SH-SY5Y (cell line): ENCODE measurements at regions not wholly inside any gene's neighbourhood (a gene's known extent, or its start where the extent isn't known, plus 50 kb on each side); places are given as distances from the start of the nearest gene placed in this dataset.

Source experiments
- GATA2 ChIP-seq: IDR thresholded peaks from 2 replicates; pipeline ENCODE4 v1.6.1; 2011; ENCODE audit warnings: mild to moderate bottlenecking, low read depth, low read length
- GATA3 ChIP-seq: IDR thresholded peaks from 2 replicates; pipeline ENCODE4 v1.6.1; 2011; ENCODE audit warnings: low read depth, mild to moderate bottlenecking, low read length, moderate library complexity

DNA sequence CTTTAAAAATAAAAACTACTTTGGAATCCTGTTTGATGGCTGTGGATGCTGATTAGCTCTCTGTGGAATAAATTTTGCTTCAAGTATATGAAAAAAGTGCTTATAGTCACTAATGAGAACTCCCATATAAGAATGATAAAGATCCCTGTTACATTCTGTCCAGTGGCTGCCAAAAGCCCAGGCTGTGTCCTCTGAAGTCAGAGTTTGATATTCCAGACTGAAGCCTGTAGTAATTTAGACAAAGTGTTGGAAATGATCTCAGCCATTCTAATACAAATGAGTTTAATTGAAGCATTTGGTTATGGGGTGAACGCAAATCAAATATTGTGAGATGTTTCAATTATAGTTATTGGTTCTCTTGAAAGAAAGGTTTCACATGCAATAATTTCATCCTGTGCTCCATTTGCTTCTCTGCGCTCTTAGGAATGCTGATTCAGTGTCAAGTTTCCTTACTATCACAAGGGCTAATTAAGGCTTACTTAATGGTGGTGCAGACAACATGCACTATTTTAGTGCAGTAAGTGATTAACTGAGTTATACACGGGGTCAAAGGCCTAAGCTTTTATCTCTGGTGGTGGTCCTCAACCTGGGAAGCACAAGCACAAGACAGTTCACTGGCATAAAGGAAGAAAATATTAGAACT lies 867.6 kb downstream of the SORCS1 start:
- TF ChIP-seq GATA2 (no peak), GATA3 (no peak)
